HG02943 (cell line): ENCODE measurements at regions not wholly inside any gene's neighbourhood (a gene's known extent, or its start where the extent isn't known, plus 50 kb on each side); places are given as distances from the start of the nearest gene placed in this dataset.
"Not testable (repeated sequence)": the region's sequence is repeated elsewhere in the genome, so short reads cannot be mapped to it uniquely, and the experiment has no call there.

Experiments used
- ATAC-seq: cut with Tn5 transposase; IDR thresholded peaks from one replicate; pipeline ENCODE4 v1.9.1; 2021; ENCODE audit warnings: mild to moderate bottlenecking, low read depth, moderate library complexity; ENCODE audit not compliant: unreplicated experiment

GRCh38 chr5:1598950-1599737 lies 75.4 kb upstream of the LPCAT1 start:
- ATAC-seq: not testable (repeated sequence)

- ATAC-seq: not testable (repeated sequence)
These were observed 73.3 kb upstream of the LPCAT1 start for GRCh38 chr5:1597093-1597473.

GRCh38 chr5:1596462-1597092 lies 72.8 kb upstream of the LPCAT1 start:
- ATAC-seq: not testable (repeated sequence)

- peak; percentile 78 for ATAC-seq
These were observed 70.8 kb upstream of the LPCAT1 start for GRCh38 chr5:1594357-1595106.

GRCh38 chr5:1593903-1594356 lies 70.2 kb upstream of the LPCAT1 start:
- no peak for ATAC-seq

- not testable (repeated sequence) for ATAC-seq
These were observed 64.4 kb upstream of the LPCAT1 start for GRCh38 chr5:1588071-1588694.

- not testable (repeated sequence) for ATAC-seq
These were observed 59.5 kb upstream of the LPCAT1 start for GRCh38 chr5:1583081-1583875.

GRCh38 chr5:1579389-1579788 lies 55.6 kb upstream of the LPCAT1 start:
- ATAC-seq: not testable (repeated sequence)

GRCh38 chr5:1576851-1577250 lies 53.1 kb upstream of the LPCAT1 start:
- not testable (repeated sequence) for ATAC-seq

GRCh38 chr5:1575991-1576714 lies 52.4 kb upstream of the LPCAT1 start:
- not testable (repeated sequence) for ATAC-seq

GRCh38 chr5:1575491-1575890 lies 51.7 kb upstream of the LPCAT1 start:
- ATAC-seq: not testable (repeated sequence)

GRCh38 chr5:1574023-1574318 lies 50.2 kb upstream of the LPCAT1 start:
- ATAC-seq: not testable (repeated sequence)

GRCh38 chr5:1573217-1574022 lies 49.7 kb upstream of the LPCAT1 start:
- not testable (repeated sequence) for ATAC-seq
